ENCODE measurements at regions not wholly inside any gene's neighbourhood (a gene's known extent, or its start where the extent isn't known, plus 50 kb on each side); places are given as distances from the start of the nearest gene placed in this dataset.

- ChIA-PET POLR2A (no interaction called here), CTCF (no interaction called here)
- Histone ChIP-seq H3K27ac (ENCODE audit: low read depth in 1 of 2, low read length in 2 of 2) (no peak overlapping the region), H3K4me3 (ENCODE audit: low read length) (no peak overlapping the region), H3K27me3 (ENCODE audit: control insufficient read depth in 1 of 2, insufficient read depth in 2 of 2, low read length in 2 of 2) (no peaks in the 10 kb centered on the region), H3K9me3 (ENCODE audit: control insufficient read depth in 1 of 2, insufficient read depth in 1 of 2, low read length in 2 of 2) (peaks cover 0 to 15% of the 10 kb centered on the region in 2 experiments), H3K4me1 (ENCODE audit: insufficient read depth, low read length) (no peaks in the 10 kb centered on the region), H3K36me3 (ENCODE audit: insufficient read depth, low read length) (no peaks in the 10 kb centered on the region)
- Mint-ChIP-seq H3K27me3 (no peaks in the 10 kb centered on the region), H3K9me3 (peaks cover 10% of the 10 kb centered on the region), H3K4me1 (ENCODE audit: low read depth) (no peaks in the 10 kb centered on the region), H3K27ac (no peak overlapping the region), H3K36me3 (ENCODE audit: low read depth) (no peaks in the 10 kb centered on the region), H3K4me3 (no peak overlapping the region)
- ATAC-seq (ENCODE audit: poor library complexity), result no peak
- TF ChIP-seq CTCF (IDR thresholded peaks at IDR 0.05), result no peak
- no peak for DNase-seq
- intact Hi-C loops (cut with DNase I, micrococcal nuclease), result no loop called here
These were observed 404.3 kb downstream of the PID1 start for GRCh38 chr2:228866781-228867180.

DNA sequence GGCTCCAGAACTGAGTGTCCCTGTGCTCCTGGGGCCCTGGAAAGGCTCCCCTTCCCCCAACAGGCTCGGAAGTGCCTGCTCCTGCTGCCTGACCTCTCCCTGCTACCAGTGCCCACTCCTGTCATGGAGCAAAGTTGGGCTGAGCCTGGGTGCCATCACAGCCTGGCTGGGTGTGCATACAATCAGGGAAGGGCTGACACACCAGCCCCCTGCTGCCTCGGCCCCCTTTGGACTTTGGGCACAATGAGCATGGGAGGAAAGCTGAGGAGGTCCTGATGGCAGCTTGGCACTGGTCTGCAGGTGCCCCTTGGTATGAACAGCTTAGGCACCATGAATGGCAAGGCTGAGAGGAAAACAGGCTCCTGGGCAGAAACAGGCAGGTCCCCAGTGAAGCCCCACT, 405.0 kb downstream of the PID1 start:
- no peak for TF ChIP-seq CTCF (IDR thresholded peaks at IDR 0.05)
- ChIA-PET POLR2A (no interaction called here), CTCF (no interaction called here)
- no peak for DNase-seq
- Mint-ChIP-seq H3K27me3 (no peaks in the 10 kb centered on the region), H3K9me3 (peaks cover 10% of the 10 kb centered on the region), H3K4me1 (ENCODE audit: low read depth) (no peaks in the 10 kb centered on the region), H3K4me3 (no peak overlapping the region), H3K27ac (no peak overlapping the region), H3K36me3 (ENCODE audit: low read depth) (no peaks in the 10 kb centered on the region)
- Histone ChIP-seq H3K27ac (ENCODE audit: low read depth in 1 of 2, low read length in 2 of 2) (no peak overlapping the region), H3K9me3 (ENCODE audit: control insufficient read depth in 1 of 2, insufficient read depth in 1 of 2, low read length in 2 of 2) (peaks cover 0 to 15% of the 10 kb centered on the region in 2 experiments), H3K36me3 (ENCODE audit: insufficient read depth, low read length) (no peaks in the 10 kb centered on the region), H3K4me1 (ENCODE audit: insufficient read depth, low read length) (no peaks in the 10 kb centered on the region), H3K4me3 (ENCODE audit: low read length) (no peak overlapping the region), H3K27me3 (ENCODE audit: control insufficient read depth in 1 of 2, insufficient read depth in 2 of 2, low read length in 2 of 2) (no peaks in the 10 kb centered on the region)
- intact Hi-C loops (cut with DNase I, micrococcal nuclease), result no loop called here
- ATAC-seq (ENCODE audit: poor library complexity), result no peak

DNA sequence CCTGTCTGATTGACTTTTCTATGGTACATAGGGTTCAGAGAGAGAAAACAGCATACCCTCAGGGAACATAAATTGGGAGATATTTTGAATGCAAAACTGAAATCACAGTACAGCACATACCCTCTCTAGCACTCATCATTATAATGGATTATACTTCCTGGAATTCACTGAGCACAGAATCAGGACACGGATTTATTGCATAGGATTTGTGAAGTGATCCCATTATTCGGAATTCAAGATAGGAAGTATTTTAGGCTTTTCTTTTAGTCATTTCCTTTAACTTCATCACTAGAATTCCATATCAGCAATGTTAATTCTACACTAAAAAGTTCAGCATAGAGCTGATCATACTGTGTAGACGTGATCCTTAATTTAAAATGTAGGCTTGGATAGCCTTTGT, 407.0 kb downstream of the PID1 start:
- Mint-ChIP-seq H3K27me3 (no peaks in the 10 kb centered on the region), H3K9me3 (peaks cover 9% of the 10 kb centered on the region), H3K4me1 (ENCODE audit: low read depth) (no peaks in the 10 kb centered on the region), H3K36me3 (ENCODE audit: low read depth) (no peaks in the 10 kb centered on the region), H3K4me3 (no peak overlapping the region), H3K27ac (no peak overlapping the region)
- Histone ChIP-seq H3K4me1 (ENCODE audit: insufficient read depth, low read length) (no peaks in the 10 kb centered on the region), H3K36me3 (ENCODE audit: insufficient read depth, low read length) (no peaks in the 10 kb centered on the region), H3K27me3 (ENCODE audit: control insufficient read depth in 1 of 2, insufficient read depth in 2 of 2, low read length in 2 of 2) (no peaks in the 10 kb centered on the region), H3K4me3 (ENCODE audit: low read length) (no peak overlapping the region), H3K9me3 (ENCODE audit: control insufficient read depth in 1 of 2, insufficient read depth in 1 of 2, low read length in 2 of 2) (peaks cover 0 to 19% of the 10 kb centered on the region in 2 experiments), H3K27ac (ENCODE audit: low read depth in 1 of 2, low read length in 2 of 2) (no peak overlapping the region)
- ChIA-PET CTCF (no interaction called here), POLR2A (no interaction called here)
- intact Hi-C loops (cut with DNase I, micrococcal nuclease), result no loop called here
- ATAC-seq (ENCODE audit: poor library complexity), result no peak
- TF ChIP-seq CTCF (IDR thresholded peaks at IDR 0.05), result no peak
- DNase-seq, result no peak

Measured in CD4-positive, alpha-beta T cell (primary cell).